SKM-1 (cell line): ENCODE measurements at regions not wholly inside any gene's neighbourhood (a gene's known extent, or its start where the extent isn't known, plus 50 kb on each side); places are given as distances from the start of the nearest gene placed in this dataset.

ENCODE experiments used
- DNase-seq: peaks from one replicate; lab custom pipeline; 2025; ENCODE audit not compliant: unreplicated experiment; lab: John Stamatoyannopoulos, UW

GRCh38 chr19:46944918-46945628 lies 74.6 kb upstream of the NPAS1 start:
- DNase-seq = no peak

- DNase-seq = no peak
Observed at GRCh38 chr19:46945694-46946489, 73.7 kb upstream of the NPAS1 start.

- DNase-seq = no peak
Observed at GRCh38 chr19:46946611-46947238, 72.9 kb upstream of the NPAS1 start.

- no peak for DNase-seq
Observed at GRCh38 chr19:46947866-46948265, 71.8 kb upstream of the NPAS1 start.

GRCh38 chr19:46950526-46951170 lies 69.0 kb upstream of the NPAS1 start:
- no peak for DNase-seq

- DNase-seq = no peak
Observed at GRCh38 chr19:46951171-46951986, 68.3 kb upstream of the NPAS1 start.

GRCh38 chr19:46952874-46953273 lies 66.8 kb upstream of the NPAS1 start:
- no peak for DNase-seq

GRCh38 chr19:46953955-46954501 lies 65.6 kb upstream of the NPAS1 start:
- DNase-seq = no peak

- no peak for DNase-seq
Observed at GRCh38 chr19:46954502-46954992, 65.1 kb upstream of the NPAS1 start.

GRCh38 chr19:46954993-46955812 lies 64.4 kb upstream of the NPAS1 start:
- DNase-seq = peak; percentile 2

GRCh38 chr19:46955813-46956371 lies 63.7 kb upstream of the NPAS1 start:
- DNase-seq = no peak

- no peak for DNase-seq
Observed at GRCh38 chr19:46958532-46958931, 61.1 kb upstream of the NPAS1 start.

GRCh38 chr19:46959894-46960556 lies 59.6 kb upstream of the NPAS1 start:
- no peak for DNase-seq

GRCh38 chr19:46962030-46962570 lies 57.5 kb upstream of the NPAS1 start:
- DNase-seq = no peak

- DNase-seq = no peak
Observed at GRCh38 chr19:46963093-46963734, 56.4 kb upstream of the NPAS1 start.

- no peak for DNase-seq
Observed at GRCh38 chr19:46967578-46968032, 52.0 kb upstream of the NPAS1 start.
